LNCaP clone FGC (cell line): ENCODE measurements at regions not wholly inside any gene's neighbourhood (a gene's known extent, or its start where the extent isn't known, plus 50 kb on each side); places are given as distances from the start of the nearest gene placed in this dataset.

Source experiments
- DNase-seq: peaks from one replicate; pipeline ENCODE4 v3.0.0-alpha.2; 2011; ENCODE audit warnings: low read depth
- H3K4me3 ChIP-seq: 2 replicates; pipeline ENCODE4 v1.5.1; 2011; ENCODE audit warnings: mild to moderate bottlenecking, low read depth, low read length, control low read depth
- TF ChIP-seq, protein P1 (sequence below): IDR thresholded peaks from 2 replicates; pipeline ENCODE4 v1.5.1; 2012; ENCODE audit warnings: mild to moderate bottlenecking; ENCODE audit not compliant: control insufficient read depth, insufficient read depth; ENCODE audit errors: extremely low read depth

DNA sequence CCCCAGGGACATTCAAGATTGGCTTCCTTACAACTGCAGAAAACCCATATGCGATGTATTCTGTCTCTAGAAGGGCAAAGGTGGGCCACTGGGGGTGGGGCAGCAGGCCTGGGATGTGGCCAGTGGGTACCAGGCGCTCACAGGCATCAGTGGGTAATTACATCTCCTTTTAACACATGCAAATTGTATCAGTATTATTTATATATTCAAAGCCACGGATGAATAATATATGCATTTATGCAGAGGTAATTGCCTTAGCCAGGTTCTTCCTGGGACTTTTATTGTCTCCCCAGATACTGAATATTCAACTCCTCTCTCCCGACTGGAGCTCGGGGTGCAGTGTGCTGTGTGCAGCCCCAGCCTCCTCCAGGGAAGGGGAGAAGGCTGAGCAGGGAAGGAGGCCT is 109.4 kb upstream of the MVB12B start:
- H3K4me3 ChIP-seq: no peak overlapping the region
- TF ChIP-seq, protein P1, sequence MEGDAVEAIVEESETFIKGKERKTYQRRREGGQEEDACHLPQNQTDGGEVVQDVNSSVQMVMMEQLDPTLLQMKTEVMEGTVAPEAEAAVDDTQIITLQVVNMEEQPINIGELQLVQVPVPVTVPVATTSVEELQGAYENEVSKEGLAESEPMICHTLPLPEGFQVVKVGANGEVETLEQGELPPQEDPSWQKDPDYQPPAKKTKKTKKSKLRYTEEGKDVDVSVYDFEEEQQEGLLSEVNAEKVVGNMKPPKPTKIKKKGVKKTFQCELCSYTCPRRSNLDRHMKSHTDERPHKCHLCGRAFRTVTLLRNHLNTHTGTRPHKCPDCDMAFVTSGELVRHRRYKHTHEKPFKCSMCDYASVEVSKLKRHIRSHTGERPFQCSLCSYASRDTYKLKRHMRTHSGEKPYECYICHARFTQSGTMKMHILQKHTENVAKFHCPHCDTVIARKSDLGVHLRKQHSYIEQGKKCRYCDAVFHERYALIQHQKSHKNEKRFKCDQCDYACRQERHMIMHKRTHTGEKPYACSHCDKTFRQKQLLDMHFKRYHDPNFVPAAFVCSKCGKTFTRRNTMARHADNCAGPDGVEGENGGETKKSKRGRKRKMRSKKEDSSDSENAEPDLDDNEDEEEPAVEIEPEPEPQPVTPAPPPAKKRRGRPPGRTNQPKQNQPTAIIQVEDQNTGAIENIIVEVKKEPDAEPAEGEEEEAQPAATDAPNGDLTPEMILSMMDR: no peak
- DNase-seq: no peak

- TF ChIP-seq, protein P1: no peak
- no peak for DNase-seq
- H3K4me3 ChIP-seq: no peak overlapping the region
These were observed 108.8 kb upstream of the MVB12B start for GRCh38 chr9:126217797-126218196.

- TF ChIP-seq, protein P1: no peak
- DNase-seq: no peak
- H3K4me3 ChIP-seq: no peak overlapping the region
These were observed 108.1 kb upstream of the MVB12B start for GRCh38 chr9:126218359-126219125.

DNA sequence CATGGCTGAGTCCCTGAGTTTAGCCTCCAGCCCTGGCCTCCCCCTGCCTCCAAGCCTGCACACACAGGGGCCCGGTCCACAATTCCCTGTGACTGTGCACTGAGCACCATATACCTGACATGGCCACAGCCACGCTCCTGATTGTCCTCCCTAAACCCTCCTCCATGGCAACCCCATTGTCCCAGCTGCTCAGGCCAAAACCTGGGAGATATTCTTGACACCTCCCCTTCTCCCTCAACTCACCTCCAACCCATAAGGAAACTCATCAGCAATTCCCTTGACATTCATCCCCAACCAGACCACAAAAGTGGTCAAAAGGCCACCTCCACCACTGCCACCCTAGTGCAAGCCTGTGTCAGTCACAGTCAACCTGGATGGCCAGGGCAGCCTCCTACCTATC is 107.5 kb upstream of the MVB12B start:
- TF ChIP-seq, protein P1: no peak
- no peak for DNase-seq
- no peak overlapping the region for H3K4me3 ChIP-seq

- TF ChIP-seq, protein P1: no peak
- no peak overlapping the region for H3K4me3 ChIP-seq
- DNase-seq: no peak
These were observed 107.0 kb upstream of the MVB12B start for GRCh38 chr9:126219648-126220063.

GRCh38 chr9:126221480-126221879 is 105.1 kb upstream of the MVB12B start:
- no peak overlapping the region for H3K4me3 ChIP-seq
- TF ChIP-seq, protein P1: no peak
- no peak for DNase-seq

DNA sequence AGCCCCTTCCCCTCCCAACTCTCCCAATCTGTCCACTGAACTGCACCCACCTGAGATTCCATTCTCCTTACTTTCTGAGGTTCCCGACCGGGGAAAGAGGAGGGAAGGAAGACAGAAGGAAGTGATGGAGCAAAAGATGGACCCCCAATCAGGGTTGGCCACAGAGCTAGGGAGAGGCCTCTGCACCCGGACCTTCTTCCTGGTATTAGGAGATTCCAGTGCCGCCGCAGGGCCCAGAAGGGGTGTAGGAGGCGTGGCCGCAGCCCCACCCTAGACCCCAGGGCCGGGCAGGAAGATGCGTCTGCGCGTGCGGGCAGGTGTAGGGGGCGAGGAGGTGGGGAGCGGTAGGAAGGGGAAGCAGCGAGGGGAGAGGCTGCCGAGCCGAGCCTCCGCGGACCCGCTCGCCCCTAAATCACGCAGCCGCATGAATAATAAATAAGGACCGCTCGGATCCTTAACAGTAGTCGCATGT is 104.2 kb upstream of the MVB12B start:
- no peak for DNase-seq
- H3K4me3 ChIP-seq: no peak overlapping the region
- TF ChIP-seq, protein P1: no peak
